K562 (cell line): ENCODE measurements at regions not wholly inside any gene's neighbourhood (a gene's known extent, or its start where the extent isn't known, plus 50 kb on each side); places are given as distances from the start of the nearest gene placed in this dataset.

Source experiments
- ATAC-seq: fragments of 200-7000 bp; cut with Tn5 transposase; 3 replicates; pipeline ENCODE4 v1.9.1; 2020; ENCODE audit warnings: moderate library complexity
- BruUV-seq: library from RNA; stranded (reverse); fragments of 400-500 nt; replicated peaks from 2 replicates; lab custom pipeline; 2021; lab: Mats Ljungman, UMichigan
- CTCF ChIA-PET: fragments of 300-600 bp; formaldehyde crosslinking; extraction: SDS; loops from one replicate; lab custom pipeline; 2021; ENCODE audit warnings: low intra/inter-chr PET ratio; lab: Yijun Ruan, JAX
- POLR2A ChIA-PET: fragments of 300-600, 350-650 bp; sonication (Branson Sonifier 250); formaldehyde crosslinking; extraction: SDS; loops from one replicate; lab custom pipeline; 2021; ENCODE audit warnings: antibody characterized with exemption, inconsistent platforms; lab: Yijun Ruan, JAX
- DNase-seq, 4 experiments: peaks; one replicate each; pipeline versions ENCODE4 v3.0.0 to v3.0.0-alpha.2; 2011 to 2018; ENCODE audit warnings: low spot score in 3 of 4, mixed read lengths in 3 of 4; ENCODE audit errors: extremely low read depth in 1 of 4
- FAIRE-seq: peaks from 2 replicates; lab custom pipeline; 2011; peaks lifted over from hg19 to GRCh38; lab: Jason Lieb, UNC
- H2AFZ ChIP-seq: 2 replicates; pipeline ENCODE4 v1.6.0; 2011; ENCODE audit warnings: low read depth, low read length, control low read depth, inconsistent platforms
- H3K27ac ChIP-seq: fragments of 200-600 bp; 3 replicates; pipeline ENCODE4 v1.8.0; 2011; ENCODE audit warnings: low read depth, mild to moderate bottlenecking, control low read depth, inconsistent platforms, low read length, moderate library complexity, mixed read lengths; ENCODE audit errors: extremely low read depth
- H3K27me3 ChIP-seq, 2 experiments: fragments of 300-600 bp in 1 of 2; 2 replicates in 1 of 2; 3 replicates in 1 of 2; pipeline versions ENCODE4 v1.6.0 to v1.8.0; 2011; ENCODE audit warnings: inconsistent platforms in 2 of 2, low read length in 2 of 2, mild to moderate bottlenecking in 1 of 2, mixed read lengths in 1 of 2, moderate library complexity in 1 of 2; ENCODE audit not compliant: control insufficient read depth in 2 of 2, insufficient read depth in 2 of 2
- H3K36me3 ChIP-seq: fragments of 300-600 bp; 3 replicates; pipeline ENCODE4 v1.8.0; 2011; ENCODE audit warnings: mild to moderate bottlenecking, low read length, inconsistent platforms; ENCODE audit not compliant: control insufficient read depth, insufficient read depth
- H3K4me1 ChIP-seq, 2 experiments: fragments of 200-600 bp in 1 of 2; replicated peaks in 1 of 2; 2 replicates in 1 of 2; 3 replicates in 1 of 2; pipeline versions ENCODE4 v1.5.1 to v1.8.0; 2011; ENCODE audit warnings: inconsistent platforms in 2 of 2, low read length in 2 of 2, mild to moderate bottlenecking in 1 of 2, mixed read lengths in 1 of 2, moderate library complexity in 1 of 2; ENCODE audit not compliant: control insufficient read depth in 2 of 2, insufficient read depth in 2 of 2
- H3K4me2 ChIP-seq: 2 replicates; pipeline ENCODE4 v1.6.1; 2011; ENCODE audit warnings: low read length, control low read depth, inconsistent platforms, mixed read lengths; ENCODE audit not compliant: insufficient read depth
- H3K4me3 ChIP-seq: fragments of 200-600 bp; sonication (generic), shearing (Covaris generic); 2 replicates; pipeline ENCODE4 v1.5.1; 2016; ENCODE audit warnings: control low read depth, inconsistent platforms
- H3K79me2 ChIP-seq: fragments of 200-600 bp; 3 replicates; pipeline ENCODE4 v1.8.0; 2011; ENCODE audit warnings: low read length, inconsistent platforms; ENCODE audit not compliant: control insufficient read depth, insufficient read depth
- H3K9ac ChIP-seq, 2 experiments: 2 replicates each; pipeline versions ENCODE4 v1.6.0 to v1.6.1; 2011; ENCODE audit warnings: low read depth in 2 of 2, low read length in 2 of 2, control low read depth in 1 of 2, inconsistent platforms in 1 of 2, mild to moderate bottlenecking in 1 of 2, mixed read lengths in 1 of 2; ENCODE audit not compliant: insufficient read depth in 1 of 2
- H3K9me1 ChIP-seq: one replicate; pipeline ENCODE4 v1.6.0; 2011; ENCODE audit warnings: inconsistent platforms, mild to moderate bottlenecking, low read length, moderate library complexity; ENCODE audit not compliant: control insufficient read depth, insufficient read depth
- H3K9me3 ChIP-seq: replicated peaks from 2 replicates; pipeline ENCODE4 v1.5.1; 2011; ENCODE audit warnings: low read depth, low read length, inconsistent platforms; ENCODE audit not compliant: control insufficient read depth, insufficient read depth
- H4K20me1 ChIP-seq: replicated peaks from 2 replicates; pipeline ENCODE4 v1.6.1; 2011; ENCODE audit warnings: low read length, inconsistent platforms, mixed read lengths; ENCODE audit not compliant: control insufficient read depth, insufficient read depth
- E2F3 ChIP-seq: fragments of 250-450 bp; sonication (Bioruptor Pico); IDR thresholded peaks from 2 replicates; pipeline ENCODE4 v1.4.0; 2020; ENCODE audit warnings: mild to moderate bottlenecking
- HMG20A ChIP-seq: fragments of 450-650 bp; formaldehyde crosslinking; conservative IDR thresholded peaks from 2 replicates; pipeline ENCODE4 v1.4.0; 2020; ENCODE audit warnings: mild to moderate bottlenecking, mixed read lengths
- SIRT6 ChIP-seq: IDR thresholded peaks from one replicate; pipeline ENCODE4 v1.6.1; 2012; ENCODE audit warnings: low read depth, mild to moderate bottlenecking, control low read depth, inconsistent platforms, low read length, moderate library complexity
- TSC22D4 ChIP-seq: fragments of 450-650 bp; IDR thresholded peaks from 2 replicates; pipeline ENCODE4 v1.6.1; 2016; ENCODE audit warnings: missing genetic modification characterization, missing biosample characterization, control low read depth
- ZNF586 ChIP-seq: fragments of 450-650 bp; formaldehyde crosslinking; conservative IDR thresholded peaks from 2 replicates; pipeline ENCODE4 v1.4.0; 2020; ENCODE audit warnings: mild to moderate bottlenecking, moderate library complexity
- WGBS: fragments of 100-300 bp; shearing (Covaris generic); methylation state at CpG from one replicate; pipeline ENCODE4 v1.1.6; 2016; ENCODE audit warnings: low coverage, mixed read lengths; ENCODE audit not compliant: insufficient coverage; ENCODE audit errors: missing lambda C conversion rate; 5-methylcytosine and 5-hydroxymethylcytosine counted together
- in situ Hi-C: fragments of 300-500 bp; cut with MboI; formaldehyde crosslinking; loops from 4 replicates; pipeline ENCODE4 v1.15.0; 2018; ENCODE audit warnings: inconsistent platforms, mixed read lengths
- intact Hi-C: fragments of 100-400 bp; cut with micrococcal nuclease; formaldehyde crosslinking; loops from 2 replicates; pipeline ENCODE4 v1.14.2; 2022
- TF ChIP-seq, protein P1 (sequence below): sonication (generic); formaldehyde crosslinking; IDR thresholded peaks from 2 replicates; pipeline ENCODE4 v1.8.0; 2022; ENCODE audit warnings: missing genetic modification reagents, mild to moderate bottlenecking, moderate library complexity, borderline replicate concordance
- TF ChIP-seq, protein P2 (sequence below): fragments of 450-650 bp; IDR thresholded peaks from 2 replicates; pipeline ENCODE4 v1.6.1; 2018; ENCODE audit warnings: mild to moderate bottlenecking, low read depth; ENCODE audit not compliant: partially characterized antibody
- TF ChIP-seq, protein P3 (sequence below): fragments of 250-450 bp; sonication (Bioruptor Pico); IDR thresholded peaks from 2 replicates; pipeline ENCODE4 v1.4.0; 2020; ENCODE audit warnings: mild to moderate bottlenecking, moderate library complexity
- TF ChIP-seq, protein P4 (sequence below): fragments of 450-650 bp; conservative IDR thresholded peaks from 2 replicates; pipeline ENCODE4 v1.6.1; 2016; ENCODE audit warnings: missing genetic modification characterization, low read depth, mild to moderate bottlenecking, control low read depth, missing compliant biosample characterization
- TF ChIP-seq, protein P5 (sequence below): IDR thresholded peaks from 2 replicates; pipeline ENCODE4 v1.6.1; 2012; ENCODE audit warnings: low read depth, low read length, improper control_type of control experiment, borderline replicate concordance
- TF ChIP-seq, protein P6 (sequence below): fragments of 450-650 bp; formaldehyde crosslinking; conservative IDR thresholded peaks from 2 replicates; pipeline ENCODE4 v1.4.0; 2022; ENCODE audit warnings: mild to moderate bottlenecking, missing genetic modification characterization

DNA sequence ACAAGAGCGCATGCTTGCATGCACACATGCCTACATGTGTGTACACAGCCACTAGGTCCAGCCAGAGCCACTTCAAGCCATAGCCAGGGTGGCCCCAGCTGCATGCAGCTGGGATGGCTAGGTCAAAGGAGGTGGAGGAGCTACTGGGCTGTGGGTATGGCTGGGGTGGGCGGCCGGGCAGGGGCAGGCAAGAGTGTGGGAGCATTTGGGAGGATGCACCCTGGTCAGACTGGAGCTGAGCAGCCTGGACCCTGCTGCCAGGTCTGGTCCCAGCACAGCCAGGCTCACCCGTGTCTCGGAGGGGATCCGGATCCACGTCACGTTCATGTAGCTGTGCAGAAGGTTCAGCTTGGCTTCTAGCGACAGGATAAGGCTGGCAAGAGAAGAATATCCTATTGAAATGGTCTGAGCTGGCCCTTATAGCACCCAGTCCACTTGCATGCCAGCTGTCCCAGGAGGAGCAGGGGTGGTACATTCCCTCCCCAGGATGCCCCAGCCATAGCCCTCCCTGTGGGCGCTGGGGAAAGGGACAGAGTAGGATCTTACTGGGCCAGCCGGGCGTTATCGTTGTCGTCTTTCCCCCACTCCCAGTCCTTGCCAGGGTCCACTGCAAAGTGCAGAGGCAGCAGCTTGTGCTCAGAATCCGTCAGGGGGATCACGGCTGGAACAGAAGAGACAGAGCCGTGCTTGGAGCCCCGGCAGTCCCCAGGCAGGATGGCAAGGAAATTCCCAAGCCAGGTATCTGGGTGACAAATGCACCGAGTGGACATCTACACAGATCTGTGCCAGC is 160.5 kb downstream of the KLF13 start:
- Histone ChIP-seq H3K4me2 (no peak overlapping the region), H3K36me3 (no peaks in the 10 kb centered on the region), H3K4me1 (peaks cover 0 to 4% of the 10 kb centered on the region in 2 experiments; a peak in 2 of 5 replicates), H4K20me1 (peaks cover 4% of the 10 kb centered on the region; the same call in 1 of the 2 replicates), H3K27me3 (peaks cover 0 to 18% of the 10 kb centered on the region in 2 experiments; a peak in 1 of 5 replicates), H3K9me1 (no peaks in the 10 kb centered on the region), H3K79me2 (no peaks in the 10 kb centered on the region), H2AFZ (no peak overlapping the region), H3K4me3 (no peak overlapping the region), H3K9me3 (no peaks in the 10 kb centered on the region), H3K9ac (no peak overlapping the region), H3K27ac (no peak overlapping the region)
- DNase-seq (no peak), FAIRE-seq (no peak), ATAC-seq (no peak)
- ChIA-PET CTCF (no interaction called here), POLR2A (interaction anchor here (0.5 kb wide), 1 partner anchor 85 kb away, joined by 3 read pairs; no protein-coding TSS in a partner anchor)
- in situ Hi-C loops: loop anchor here (5.0 kb wide), 2 partner anchors 50 to 285 kb away; no protein-coding TSS in a partner anchor
- no TSS peak for BruUV-seq
- intact Hi-C loops: loop anchor here (5.0 kb wide), 2 partner anchors 50 to 270 kb away; no protein-coding TSS in a partner anchor
- 1% methylated on average over 18 of the region's 19 CpGs for WGBS
- TF ChIP-seq, protein P1, sequence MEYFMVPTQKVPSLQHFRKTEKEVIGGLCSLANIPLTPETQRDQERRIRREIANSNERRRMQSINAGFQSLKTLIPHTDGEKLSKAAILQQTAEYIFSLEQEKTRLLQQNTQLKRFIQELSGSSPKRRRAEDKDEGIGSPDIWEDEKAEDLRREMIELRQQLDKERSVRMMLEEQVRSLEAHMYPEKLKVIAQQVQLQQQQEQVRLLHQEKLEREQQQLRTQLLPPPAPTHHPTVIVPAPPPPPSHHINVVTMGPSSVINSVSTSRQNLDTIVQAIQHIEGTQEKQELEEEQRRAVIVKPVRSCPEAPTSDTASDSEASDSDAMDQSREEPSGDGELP (CRISPR knock-in tag): no peak
- TF ChIP-seq ZNF586: no peak
- TF ChIP-seq, protein P2, sequence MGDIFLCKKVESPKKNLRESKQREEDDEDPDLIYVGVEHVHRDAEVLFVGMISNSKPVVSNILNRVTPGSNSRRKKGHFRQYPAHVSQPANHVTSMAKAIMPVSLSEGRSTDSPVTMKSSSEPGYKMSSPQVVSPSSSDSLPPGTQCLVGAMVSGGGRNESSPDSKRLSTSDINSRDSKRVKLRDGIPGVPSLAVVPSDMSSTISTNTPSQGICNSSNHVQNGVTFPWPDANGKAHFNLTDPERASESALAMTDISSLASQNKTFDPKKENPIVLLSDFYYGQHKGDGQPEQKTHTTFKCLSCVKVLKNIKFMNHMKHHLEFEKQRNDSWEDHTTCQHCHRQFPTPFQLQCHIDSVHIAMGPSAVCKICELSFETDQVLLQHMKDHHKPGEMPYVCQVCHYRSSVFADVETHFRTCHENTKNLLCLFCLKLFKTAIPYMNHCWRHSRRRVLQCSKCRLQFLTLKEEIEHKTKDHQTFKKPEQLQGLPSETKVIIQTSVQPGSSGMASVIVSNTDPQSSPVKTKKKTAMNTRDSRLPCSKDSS: no peak
- TF ChIP-seq, protein P3, sequence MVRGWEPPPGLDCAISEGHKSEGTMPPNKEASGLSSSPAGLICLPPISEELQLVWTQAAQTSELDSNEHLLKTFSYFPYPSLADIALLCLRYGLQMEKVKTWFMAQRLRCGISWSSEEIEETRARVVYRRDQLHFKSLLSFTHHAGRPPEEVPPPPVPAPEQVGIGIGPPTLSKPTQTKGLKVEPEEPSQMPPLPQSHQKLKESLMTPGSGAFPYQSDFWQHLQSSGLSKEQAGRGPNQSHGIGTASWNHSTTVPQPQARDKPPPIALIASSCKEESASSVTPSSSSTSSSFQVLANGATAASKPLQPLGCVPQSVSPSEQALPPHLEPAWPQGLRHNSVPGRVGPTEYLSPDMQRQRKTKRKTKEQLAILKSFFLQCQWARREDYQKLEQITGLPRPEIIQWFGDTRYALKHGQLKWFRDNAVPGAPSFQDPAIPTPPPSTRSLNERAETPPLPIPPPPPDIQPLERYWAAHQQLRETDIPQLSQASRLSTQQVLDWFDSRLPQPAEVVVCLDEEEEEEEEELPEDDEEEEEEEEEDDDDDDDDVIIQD (CRISPR knock-in tag): no peak
- TF ChIP-seq, protein P4, sequence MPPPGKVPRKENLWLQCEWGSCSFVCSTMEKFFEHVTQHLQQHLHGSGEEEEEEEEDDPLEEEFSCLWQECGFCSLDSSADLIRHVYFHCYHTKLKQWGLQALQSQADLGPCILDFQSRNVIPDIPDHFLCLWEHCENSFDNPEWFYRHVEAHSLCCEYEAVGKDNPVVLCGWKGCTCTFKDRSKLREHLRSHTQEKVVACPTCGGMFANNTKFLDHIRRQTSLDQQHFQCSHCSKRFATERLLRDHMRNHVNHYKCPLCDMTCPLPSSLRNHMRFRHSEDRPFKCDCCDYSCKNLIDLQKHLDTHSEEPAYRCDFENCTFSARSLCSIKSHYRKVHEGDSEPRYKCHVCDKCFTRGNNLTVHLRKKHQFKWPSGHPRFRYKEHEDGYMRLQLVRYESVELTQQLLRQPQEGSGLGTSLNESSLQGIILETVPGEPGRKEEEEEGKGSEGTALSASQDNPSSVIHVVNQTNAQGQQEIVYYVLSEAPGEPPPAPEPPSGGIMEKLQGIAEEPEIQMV (tag): no peak
- TF ChIP-seq E2F3: no peak
- TF ChIP-seq, protein P5, sequence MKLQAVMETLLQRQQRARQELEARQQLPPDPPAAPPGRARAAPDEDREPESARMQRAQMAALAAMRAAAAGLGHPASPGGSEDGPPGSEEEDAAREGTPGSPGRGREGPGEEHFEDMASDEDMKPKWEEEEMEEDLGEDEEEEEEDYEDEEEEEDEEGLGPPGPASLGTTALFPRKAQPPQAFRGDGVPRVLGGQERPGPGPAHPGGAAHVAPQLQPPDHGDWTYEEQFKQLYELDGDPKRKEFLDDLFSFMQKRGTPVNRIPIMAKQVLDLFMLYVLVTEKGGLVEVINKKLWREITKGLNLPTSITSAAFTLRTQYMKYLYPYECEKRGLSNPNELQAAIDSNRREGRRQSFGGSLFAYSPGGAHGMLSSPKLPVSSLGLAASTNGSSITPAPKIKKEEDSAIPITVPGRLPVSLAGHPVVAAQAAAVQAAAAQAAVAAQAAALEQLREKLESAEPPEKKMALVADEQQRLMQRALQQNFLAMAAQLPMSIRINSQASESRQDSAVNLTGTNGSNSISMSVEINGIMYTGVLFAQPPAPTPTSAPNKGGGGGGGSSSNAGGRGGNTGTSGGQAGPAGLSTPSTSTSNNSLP: no peak
- no peak for TF ChIP-seq SIRT6
- TF ChIP-seq HMG20A (CRISPR knock-in tag): no peak
- no peak for TF ChIP-seq TSC22D4
- TF ChIP-seq, protein P6, sequence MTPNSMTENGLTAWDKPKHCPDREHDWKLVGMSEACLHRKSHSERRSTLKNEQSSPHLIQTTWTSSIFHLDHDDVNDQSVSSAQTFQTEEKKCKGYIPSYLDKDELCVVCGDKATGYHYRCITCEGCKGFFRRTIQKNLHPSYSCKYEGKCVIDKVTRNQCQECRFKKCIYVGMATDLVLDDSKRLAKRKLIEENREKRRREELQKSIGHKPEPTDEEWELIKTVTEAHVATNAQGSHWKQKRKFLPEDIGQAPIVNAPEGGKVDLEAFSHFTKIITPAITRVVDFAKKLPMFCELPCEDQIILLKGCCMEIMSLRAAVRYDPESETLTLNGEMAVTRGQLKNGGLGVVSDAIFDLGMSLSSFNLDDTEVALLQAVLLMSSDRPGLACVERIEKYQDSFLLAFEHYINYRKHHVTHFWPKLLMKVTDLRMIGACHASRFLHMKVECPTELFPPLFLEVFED (CRISPR knock-in tag): no peak
